ENCODE measurements at regions not wholly inside any gene's neighbourhood (a gene's known extent, or its start where the extent isn't known, plus 50 kb on each side); places are given as distances from the start of the nearest gene placed in this dataset.

DNA sequence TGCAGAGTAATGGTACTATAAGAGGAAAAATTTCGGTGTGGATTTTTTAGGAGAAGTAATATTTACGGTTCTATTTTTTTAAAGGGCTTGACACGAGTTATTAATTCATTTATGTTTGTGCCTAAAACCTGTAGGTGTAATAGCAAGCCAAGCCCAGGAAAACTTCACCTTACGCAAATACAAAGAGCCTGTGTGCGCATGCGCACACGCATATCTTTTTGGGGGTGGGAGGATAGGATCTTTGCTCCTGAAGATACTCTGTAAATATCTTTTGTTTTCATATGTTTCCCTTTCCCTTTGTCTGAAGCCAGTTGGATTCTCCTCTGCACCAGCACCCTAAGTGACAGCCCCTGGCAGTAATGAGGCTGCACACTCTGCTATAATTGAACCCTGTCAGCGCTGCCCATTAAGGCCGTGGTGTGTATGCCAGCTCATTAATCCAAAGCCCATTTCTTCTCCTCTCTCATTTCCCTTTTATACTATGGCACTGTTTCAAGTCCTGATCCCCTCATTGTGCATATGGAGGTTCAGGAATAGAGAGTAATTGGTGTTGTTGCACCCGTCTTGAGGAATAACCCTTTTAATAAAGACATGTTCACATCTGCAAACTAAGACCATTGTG lies 327.2 kb upstream of the E2F7 start:
- TF ChIP-seq, protein P1, sequence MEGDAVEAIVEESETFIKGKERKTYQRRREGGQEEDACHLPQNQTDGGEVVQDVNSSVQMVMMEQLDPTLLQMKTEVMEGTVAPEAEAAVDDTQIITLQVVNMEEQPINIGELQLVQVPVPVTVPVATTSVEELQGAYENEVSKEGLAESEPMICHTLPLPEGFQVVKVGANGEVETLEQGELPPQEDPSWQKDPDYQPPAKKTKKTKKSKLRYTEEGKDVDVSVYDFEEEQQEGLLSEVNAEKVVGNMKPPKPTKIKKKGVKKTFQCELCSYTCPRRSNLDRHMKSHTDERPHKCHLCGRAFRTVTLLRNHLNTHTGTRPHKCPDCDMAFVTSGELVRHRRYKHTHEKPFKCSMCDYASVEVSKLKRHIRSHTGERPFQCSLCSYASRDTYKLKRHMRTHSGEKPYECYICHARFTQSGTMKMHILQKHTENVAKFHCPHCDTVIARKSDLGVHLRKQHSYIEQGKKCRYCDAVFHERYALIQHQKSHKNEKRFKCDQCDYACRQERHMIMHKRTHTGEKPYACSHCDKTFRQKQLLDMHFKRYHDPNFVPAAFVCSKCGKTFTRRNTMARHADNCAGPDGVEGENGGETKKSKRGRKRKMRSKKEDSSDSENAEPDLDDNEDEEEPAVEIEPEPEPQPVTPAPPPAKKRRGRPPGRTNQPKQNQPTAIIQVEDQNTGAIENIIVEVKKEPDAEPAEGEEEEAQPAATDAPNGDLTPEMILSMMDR (IDR thresholded peaks at IDR 0.05) = no peak
- TF ChIP-seq NRF1 (IDR thresholded peaks at IDR 0.05; ENCODE audit: low read depth, low read length) (no peak), GABPA (IDR thresholded peaks at IDR 0.05; ENCODE audit: low read depth) (no peak), ELF1 (IDR thresholded peaks at IDR 0.05) (no peak), YY1 (IDR thresholded peaks at IDR 0.05; ENCODE audit: low read depth) (no peak), EZH2phosphoT487 (IDR thresholded peaks at IDR 0.05; ENCODE audit: borderline replicate concordance, low read depth) (no peak), CHD2 (IDR thresholded peaks at IDR 0.05; ENCODE audit: low read length, partially characterized antibody) (no peak), FOXM1 (IDR thresholded peaks at IDR 0.05; ENCODE audit: low read depth) (no peak)
- TF ChIP-seq, protein P2, sequence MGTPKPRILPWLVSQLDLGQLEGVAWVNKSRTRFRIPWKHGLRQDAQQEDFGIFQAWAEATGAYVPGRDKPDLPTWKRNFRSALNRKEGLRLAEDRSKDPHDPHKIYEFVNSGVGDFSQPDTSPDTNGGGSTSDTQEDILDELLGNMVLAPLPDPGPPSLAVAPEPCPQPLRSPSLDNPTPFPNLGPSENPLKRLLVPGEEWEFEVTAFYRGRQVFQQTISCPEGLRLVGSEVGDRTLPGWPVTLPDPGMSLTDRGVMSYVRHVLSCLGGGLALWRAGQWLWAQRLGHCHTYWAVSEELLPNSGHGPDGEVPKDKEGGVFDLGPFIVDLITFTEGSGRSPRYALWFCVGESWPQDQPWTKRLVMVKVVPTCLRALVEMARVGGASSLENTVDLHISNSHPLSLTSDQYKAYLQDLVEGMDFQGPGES (IDR thresholded peaks at IDR 0.05; ENCODE audit: low read depth, low read length) = no peak
- TF ChIP-seq, protein P3, sequence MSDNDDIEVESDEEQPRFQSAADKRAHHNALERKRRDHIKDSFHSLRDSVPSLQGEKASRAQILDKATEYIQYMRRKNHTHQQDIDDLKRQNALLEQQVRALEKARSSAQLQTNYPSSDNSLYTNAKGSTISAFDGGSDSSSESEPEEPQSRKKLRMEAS (IDR thresholded peaks at IDR 0.05; ENCODE audit: low read depth) = no peak
